ENCODE measurements at regions not wholly inside any gene's neighbourhood (a gene's known extent, or its start where the extent isn't known, plus 50 kb on each side); places are given as distances from the start of the nearest gene placed in this dataset.

DNA sequence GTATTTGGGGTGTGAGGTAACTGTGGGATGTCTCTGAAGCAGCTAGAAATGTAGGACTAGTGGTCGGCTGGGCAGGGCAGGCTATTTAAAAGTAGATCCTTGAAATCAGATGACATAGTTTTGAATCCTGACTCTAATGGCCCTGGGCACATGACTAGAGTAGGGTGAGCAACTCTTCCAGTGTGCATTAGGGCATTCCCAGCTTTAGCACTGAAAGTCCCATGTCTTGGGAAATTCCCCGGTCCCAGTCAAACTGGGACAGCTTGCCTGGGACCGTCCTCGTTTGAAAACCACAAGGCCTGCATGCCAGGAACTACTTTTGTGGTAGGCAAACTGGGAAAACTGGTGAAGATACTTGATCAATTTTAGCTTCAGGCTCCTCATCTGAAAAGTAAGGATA, 255.3 kb downstream of the PTEN start:
- POLR2A ChIA-PET, result no interaction called here
- ATAC-seq (no peak), DNase-seq (ENCODE audit: low read depth, low spot score) (no peak)
- Histone ChIP-seq H3K4me3 (ENCODE audit: low read depth in 2 of 2, low read length in 2 of 2) (no peak overlapping the region), H3K4me1 (ENCODE audit: control insufficient read depth, insufficient read depth, low read length) (no peaks in the 10 kb centered on the region), H3K27ac (ENCODE audit: low read length) (no peak overlapping the region), H3K27me3 (ENCODE audit: control insufficient read depth, insufficient read depth, low read length) (no peaks in the 10 kb centered on the region; the same call in 1 of the 2 replicates), H3K9me3 (ENCODE audit: control insufficient read depth, insufficient read depth, low read depth, low read length) (no peaks in the 10 kb centered on the region), H3K36me3 (ENCODE audit: control insufficient read depth, insufficient read depth, low read length) (no peaks in the 10 kb centered on the region)
- CTCF ChIA-PET, result no interaction called here
- no TSS peak for BruUV-seq (replicated peaks)
- in situ Hi-C loops (cut with HindIII; ENCODE audit: low pct_unique_long_range_greater_than_20kb, low sequenced_read_pairs), result no loop called here
- intact Hi-C loops (cut with micrococcal nuclease; ENCODE audit: unreplicated experiment), result no loop called here
- TF ChIP-seq REST (IDR thresholded peaks at IDR 0.05; ENCODE audit: insufficient read depth in 1 of 2, low read depth in 2 of 2, low read length in 1 of 2) (no peak), POLR2AphosphoS5 (IDR thresholded peaks at IDR 0.05; ENCODE audit: low read depth, low read length) (no peak), SIN3A (IDR thresholded peaks at IDR 0.05; ENCODE audit: borderline replicate concordance, insufficient read depth, low read depth, low read length) (no peak), TCF7L2 (IDR thresholded peaks at IDR 0.05; ENCODE audit: low read depth, low read length) (no peak), CTCF (IDR thresholded peaks at IDR 0.05) (no peak)

DNA sequence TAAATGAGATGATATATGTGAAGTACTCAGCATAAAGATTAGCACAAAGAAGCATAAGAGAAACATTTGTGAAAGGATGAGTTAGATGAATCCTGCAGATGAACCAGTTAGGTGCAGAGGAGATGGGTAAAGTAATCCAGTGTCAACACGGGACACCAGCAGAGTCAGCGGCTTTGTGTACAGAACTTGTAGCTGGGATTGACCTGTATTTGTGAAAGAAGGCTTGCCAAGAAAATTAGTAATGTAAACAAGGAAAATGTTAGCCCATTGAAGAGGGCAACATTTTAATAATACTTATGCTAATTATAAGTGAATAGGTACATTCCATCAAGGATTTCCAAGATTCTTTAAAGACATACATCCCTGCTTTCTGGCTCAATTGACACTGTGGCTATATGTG, 255.7 kb downstream of the PTEN start:
- ATAC-seq, result no peak
- H3K36me3 ChIP-seq (ENCODE audit: control insufficient read depth, insufficient read depth, low read length), result no peaks in the 10 kb centered on the region
- POLR2A ChIA-PET, result no interaction called here
- no peak overlapping the region for H3K4me3 ChIP-seq (ENCODE audit: low read depth in 2 of 2, low read length in 2 of 2)
- no peaks in the 10 kb centered on the region for H3K4me1 ChIP-seq (ENCODE audit: control insufficient read depth, insufficient read depth, low read length)
- DNase-seq (ENCODE audit: low read depth, low spot score), result no peak
- no TSS peak for BruUV-seq (replicated peaks)
- H3K27me3 ChIP-seq (ENCODE audit: control insufficient read depth, insufficient read depth, low read length), result no peaks in the 10 kb centered on the region; the same call in 1 of the 2 replicates
- in situ Hi-C loops (cut with HindIII; ENCODE audit: low pct_unique_long_range_greater_than_20kb, low sequenced_read_pairs) (no loop called here), intact Hi-C loops (cut with micrococcal nuclease; ENCODE audit: unreplicated experiment) (no loop called here)
- no peak for TF ChIP-seq REST (IDR thresholded peaks at IDR 0.05; ENCODE audit: insufficient read depth in 1 of 2, low read depth in 2 of 2, low read length in 1 of 2)
- TF ChIP-seq SIN3A (IDR thresholded peaks at IDR 0.05; ENCODE audit: borderline replicate concordance, insufficient read depth, low read depth, low read length), result no peak
- no peak for TF ChIP-seq CTCF (IDR thresholded peaks at IDR 0.05)
- TF ChIP-seq POLR2AphosphoS5 (IDR thresholded peaks at IDR 0.05; ENCODE audit: low read depth, low read length), result no peak
- TF ChIP-seq TCF7L2 (IDR thresholded peaks at IDR 0.05; ENCODE audit: low read depth, low read length), result no peak
- CTCF ChIA-PET, result no interaction called here
- no peaks in the 10 kb centered on the region for H3K9me3 ChIP-seq (ENCODE audit: control insufficient read depth, insufficient read depth, low read depth, low read length)
- H3K27ac ChIP-seq (ENCODE audit: low read length), result no peak overlapping the region

Data from Panc1 (cell line).